GM23338 (cell line): ENCODE measurements at regions not wholly inside any gene's neighbourhood (a gene's known extent, or its start where the extent isn't known, plus 50 kb on each side); places are given as distances from the start of the nearest gene placed in this dataset.
A peak's percentile ranks its signal among the peaks of the same experiment; 100 is the strongest.

Source experiments
- ATAC-seq: fragments of 200-7000 bp; cut with Tn5 transposase; 3 replicates; pipeline ENCODE4 v1.9.1; 2020
- DNase-seq: peaks from one replicate; pipeline ENCODE4 v3.0.0-alpha.2; 2015; ENCODE audit warnings: low spot score
- H2AFZ ChIP-seq: fragments of 200-600 bp; sonication (generic); 2 replicates; pipeline ENCODE4 v1.8.0; 2016; ENCODE audit warnings: antibody characterized with exemption, mild to moderate bottlenecking, moderate library complexity
- H3F3A ChIP-seq: fragments of 200-600 bp; sonication (generic); replicated peaks from 2 replicates; pipeline ENCODE4 v1.8.0; 2017; ENCODE audit warnings: antibody characterized with exemption, mixed run types, low read depth
- H3K27ac ChIP-seq: fragments of 200-600 bp; sonication (generic); 2 replicates; pipeline ENCODE4 v1.6.1; 2016; ENCODE audit warnings: low read depth
- H3K27me3 ChIP-seq: fragments of 200-600 bp; sonication (generic); 2 replicates; pipeline ENCODE4 v1.8.0; 2016; ENCODE audit warnings: mild to moderate bottlenecking, mixed run types, moderate library complexity; ENCODE audit not compliant: insufficient read depth
- H3K36me3 ChIP-seq: fragments of 200-600 bp; sonication (generic); 2 replicates; pipeline ENCODE4 v1.8.0; 2016; ENCODE audit warnings: mild to moderate bottlenecking; ENCODE audit not compliant: insufficient read depth
- H3K4me1 ChIP-seq: fragments of 200-600 bp; sonication (generic); 2 replicates; pipeline ENCODE4 v1.8.0; 2016; ENCODE audit warnings: mild to moderate bottlenecking, moderate library complexity; ENCODE audit not compliant: insufficient read depth
- H3K4me2 ChIP-seq: fragments of 200-600 bp; sonication (generic); 2 replicates; pipeline ENCODE4 v1.7.1; 2017; ENCODE audit warnings: mixed run types
- H3K4me3 ChIP-seq: fragments of 200-600 bp; sonication (generic); 2 replicates; pipeline ENCODE4 v1.6.1; 2016; ENCODE audit warnings: mixed run types
- H3K79me2 ChIP-seq: fragments of 200-600 bp; sonication (generic); replicated peaks from 2 replicates; pipeline ENCODE4 v1.8.0; 2017; ENCODE audit warnings: mild to moderate bottlenecking; ENCODE audit not compliant: insufficient read depth
- H3K9me2 ChIP-seq: fragments of 200-600 bp; sonication (generic); 2 replicates; pipeline ENCODE4 v1.8.0; 2017; ENCODE audit not compliant: insufficient read depth
- H4K20me1 ChIP-seq: fragments of 200-600 bp; sonication (generic); replicated peaks from 2 replicates; pipeline ENCODE4 v1.8.0; 2017; ENCODE audit warnings: mild to moderate bottlenecking; ENCODE audit not compliant: insufficient read depth
- H3K27ac Mint-ChIP-seq: 2 replicates; pipeline ENCODE4 v1.8.0; 2020; ENCODE audit warnings: inconsistent platforms, mild to moderate bottlenecking, moderate library complexity, mixed read lengths
- H3K27me3 Mint-ChIP-seq: 3 replicates; pipeline ENCODE4 v1.8.0; 2022; ENCODE audit warnings: low read depth, mild to moderate bottlenecking, moderate library complexity, mixed read lengths, inconsistent platforms; ENCODE audit not compliant: insufficient read depth, poor library complexity
- H3K36me3 Mint-ChIP-seq: 3 replicates; pipeline ENCODE4 v1.8.0; 2021; ENCODE audit warnings: low read depth, mild to moderate bottlenecking, inconsistent platforms, moderate library complexity, mixed read lengths
- H3K4me1 Mint-ChIP-seq: 3 replicates; pipeline ENCODE4 v1.8.0; 2020; ENCODE audit warnings: mild to moderate bottlenecking, inconsistent platforms, mixed read lengths
- H3K4me3 Mint-ChIP-seq: 3 replicates; pipeline ENCODE4 v1.8.0; 2021; ENCODE audit warnings: moderate library complexity, mild to moderate bottlenecking, inconsistent platforms, mixed read lengths
- H3K9me3 Mint-ChIP-seq: 3 replicates; pipeline ENCODE4 v1.8.0; 2020; ENCODE audit warnings: moderate library complexity, mild to moderate bottlenecking, inconsistent platforms, mixed read lengths
- CREB1 ChIP-seq: fragments of 250-450 bp; sonication (Bioruptor Pico); IDR thresholded peaks from 2 replicates; pipeline ENCODE4 v1.5.0; 2020; ENCODE audit warnings: low read depth, mild to moderate bottlenecking, moderate library complexity
- EZH2 ChIP-seq: fragments of 200-600 bp; sonication (generic); IDR thresholded peaks from one replicate; pipeline ENCODE4 v1.8.0; 2017; ENCODE audit warnings: antibody characterized with exemption, mild to moderate bottlenecking, low read depth; ENCODE audit not compliant: unreplicated experiment
- EZH2phosphoT487 ChIP-seq: fragments of 200-600 bp; sonication (generic); IDR thresholded peaks from one replicate; pipeline ENCODE4 v1.8.1; 2018; ENCODE audit warnings: antibody characterized with exemption; ENCODE audit not compliant: unreplicated experiment
- JUNB ChIP-seq: IDR thresholded peaks from one replicate; pipeline ENCODE4 v1.6.1; 2016; ENCODE audit warnings: antibody characterized with exemption; ENCODE audit not compliant: unreplicated experiment
- NANOG ChIP-seq: IDR thresholded peaks from 2 replicates; pipeline ENCODE4 v1.6.1; 2016; ENCODE audit warnings: antibody characterized with exemption, borderline replicate concordance
- POLR2AphosphoS5 ChIP-seq: IDR thresholded peaks from 2 replicates; pipeline ENCODE4 v1.6.1; 2016; ENCODE audit warnings: antibody characterized with exemption, low read depth
- STAT1 ChIP-seq: IDR thresholded peaks from one replicate; pipeline ENCODE4 v1.6.1; 2016; ENCODE audit warnings: antibody characterized with exemption; ENCODE audit not compliant: unreplicated experiment
- ZNF114 ChIP-seq: fragments of 250-450 bp; sonication (Bioruptor Pico); IDR thresholded peaks from 2 replicates; pipeline ENCODE4 v1.5.0; 2020; ENCODE audit warnings: mild to moderate bottlenecking, moderate library complexity
- TF ChIP-seq, protein P1 (sequence below): IDR thresholded peaks from 2 replicates; pipeline ENCODE4 v1.6.1; 2016; ENCODE audit warnings: antibody characterized with exemption
- TF ChIP-seq, protein P2 (sequence below): fragments of 250-450 bp; sonication (Bioruptor Pico); IDR thresholded peaks from 2 replicates; pipeline ENCODE4 v1.5.0; 2020; ENCODE audit warnings: mild to moderate bottlenecking, moderate library complexity
- TF ChIP-seq, protein P3 (sequence below), 2 experiments: fragments of 200-600 bp in 1 of 2; sonication (generic) in 1 of 2; conservative IDR thresholded peaks; 2 replicates each; pipeline versions ENCODE4 v1.5.1 to v1.6.1; 2016 to 2017; ENCODE audit warnings: antibody characterized with exemption in 2 of 2, low read depth in 2 of 2, mild to moderate bottlenecking in 2 of 2, moderate library complexity in 1 of 2
- TF ChIP-seq, protein P4 (sequence below): IDR thresholded peaks from one replicate; pipeline ENCODE4 v1.6.1; 2018; ENCODE audit warnings: antibody characterized with exemption; ENCODE audit not compliant: unreplicated experiment

- TF ChIP-seq STAT1: no peak
Observed at GRCh38 chr2:12107321-12107720, 360.9 kb downstream of the LPIN1 start (continued).

GRCh38 chr2:12107939-12108338 lies 361.5 kb downstream of the LPIN1 start:
- Histone ChIP-seq H3K27ac (no peak overlapping the region), H3K27me3 (no peaks in the 10 kb centered on the region), H3K79me2 (no peaks in the 10 kb centered on the region), H3F3A (no peaks in the 10 kb centered on the region), H3K4me1 (no peaks in the 10 kb centered on the region), H3K4me3 (no peak overlapping the region), H4K20me1 (no peaks in the 10 kb centered on the region), H3K9me2 (no peaks in the 10 kb centered on the region), H2AFZ (peak overlapping the region; percentile 69; the same call in 1 of the 2 replicates), H3K4me2 (no peak overlapping the region), H3K36me3 (no peaks in the 10 kb centered on the region)
- Mint-ChIP-seq H3K9me3 (no peaks in the 10 kb centered on the region), H3K27ac (no peak overlapping the region), H3K36me3 (no peaks in the 10 kb centered on the region), H3K4me3 (no peak overlapping the region), H3K27me3 (no peaks in the 10 kb centered on the region), H3K4me1 (peaks cover 15% of the 10 kb centered on the region)
- no peak for ATAC-seq
- TF ChIP-seq EZH2phosphoT487: no peak
- TF ChIP-seq NANOG: no peak
- TF ChIP-seq, protein P1, sequence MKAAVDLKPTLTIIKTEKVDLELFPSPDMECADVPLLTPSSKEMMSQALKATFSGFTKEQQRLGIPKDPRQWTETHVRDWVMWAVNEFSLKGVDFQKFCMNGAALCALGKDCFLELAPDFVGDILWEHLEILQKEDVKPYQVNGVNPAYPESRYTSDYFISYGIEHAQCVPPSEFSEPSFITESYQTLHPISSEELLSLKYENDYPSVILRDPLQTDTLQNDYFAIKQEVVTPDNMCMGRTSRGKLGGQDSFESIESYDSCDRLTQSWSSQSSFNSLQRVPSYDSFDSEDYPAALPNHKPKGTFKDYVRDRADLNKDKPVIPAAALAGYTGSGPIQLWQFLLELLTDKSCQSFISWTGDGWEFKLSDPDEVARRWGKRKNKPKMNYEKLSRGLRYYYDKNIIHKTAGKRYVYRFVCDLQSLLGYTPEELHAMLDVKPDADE: no peak
- TF ChIP-seq EZH2: no peak
- no peak for TF ChIP-seq CREB1
- TF ChIP-seq, protein P2, sequence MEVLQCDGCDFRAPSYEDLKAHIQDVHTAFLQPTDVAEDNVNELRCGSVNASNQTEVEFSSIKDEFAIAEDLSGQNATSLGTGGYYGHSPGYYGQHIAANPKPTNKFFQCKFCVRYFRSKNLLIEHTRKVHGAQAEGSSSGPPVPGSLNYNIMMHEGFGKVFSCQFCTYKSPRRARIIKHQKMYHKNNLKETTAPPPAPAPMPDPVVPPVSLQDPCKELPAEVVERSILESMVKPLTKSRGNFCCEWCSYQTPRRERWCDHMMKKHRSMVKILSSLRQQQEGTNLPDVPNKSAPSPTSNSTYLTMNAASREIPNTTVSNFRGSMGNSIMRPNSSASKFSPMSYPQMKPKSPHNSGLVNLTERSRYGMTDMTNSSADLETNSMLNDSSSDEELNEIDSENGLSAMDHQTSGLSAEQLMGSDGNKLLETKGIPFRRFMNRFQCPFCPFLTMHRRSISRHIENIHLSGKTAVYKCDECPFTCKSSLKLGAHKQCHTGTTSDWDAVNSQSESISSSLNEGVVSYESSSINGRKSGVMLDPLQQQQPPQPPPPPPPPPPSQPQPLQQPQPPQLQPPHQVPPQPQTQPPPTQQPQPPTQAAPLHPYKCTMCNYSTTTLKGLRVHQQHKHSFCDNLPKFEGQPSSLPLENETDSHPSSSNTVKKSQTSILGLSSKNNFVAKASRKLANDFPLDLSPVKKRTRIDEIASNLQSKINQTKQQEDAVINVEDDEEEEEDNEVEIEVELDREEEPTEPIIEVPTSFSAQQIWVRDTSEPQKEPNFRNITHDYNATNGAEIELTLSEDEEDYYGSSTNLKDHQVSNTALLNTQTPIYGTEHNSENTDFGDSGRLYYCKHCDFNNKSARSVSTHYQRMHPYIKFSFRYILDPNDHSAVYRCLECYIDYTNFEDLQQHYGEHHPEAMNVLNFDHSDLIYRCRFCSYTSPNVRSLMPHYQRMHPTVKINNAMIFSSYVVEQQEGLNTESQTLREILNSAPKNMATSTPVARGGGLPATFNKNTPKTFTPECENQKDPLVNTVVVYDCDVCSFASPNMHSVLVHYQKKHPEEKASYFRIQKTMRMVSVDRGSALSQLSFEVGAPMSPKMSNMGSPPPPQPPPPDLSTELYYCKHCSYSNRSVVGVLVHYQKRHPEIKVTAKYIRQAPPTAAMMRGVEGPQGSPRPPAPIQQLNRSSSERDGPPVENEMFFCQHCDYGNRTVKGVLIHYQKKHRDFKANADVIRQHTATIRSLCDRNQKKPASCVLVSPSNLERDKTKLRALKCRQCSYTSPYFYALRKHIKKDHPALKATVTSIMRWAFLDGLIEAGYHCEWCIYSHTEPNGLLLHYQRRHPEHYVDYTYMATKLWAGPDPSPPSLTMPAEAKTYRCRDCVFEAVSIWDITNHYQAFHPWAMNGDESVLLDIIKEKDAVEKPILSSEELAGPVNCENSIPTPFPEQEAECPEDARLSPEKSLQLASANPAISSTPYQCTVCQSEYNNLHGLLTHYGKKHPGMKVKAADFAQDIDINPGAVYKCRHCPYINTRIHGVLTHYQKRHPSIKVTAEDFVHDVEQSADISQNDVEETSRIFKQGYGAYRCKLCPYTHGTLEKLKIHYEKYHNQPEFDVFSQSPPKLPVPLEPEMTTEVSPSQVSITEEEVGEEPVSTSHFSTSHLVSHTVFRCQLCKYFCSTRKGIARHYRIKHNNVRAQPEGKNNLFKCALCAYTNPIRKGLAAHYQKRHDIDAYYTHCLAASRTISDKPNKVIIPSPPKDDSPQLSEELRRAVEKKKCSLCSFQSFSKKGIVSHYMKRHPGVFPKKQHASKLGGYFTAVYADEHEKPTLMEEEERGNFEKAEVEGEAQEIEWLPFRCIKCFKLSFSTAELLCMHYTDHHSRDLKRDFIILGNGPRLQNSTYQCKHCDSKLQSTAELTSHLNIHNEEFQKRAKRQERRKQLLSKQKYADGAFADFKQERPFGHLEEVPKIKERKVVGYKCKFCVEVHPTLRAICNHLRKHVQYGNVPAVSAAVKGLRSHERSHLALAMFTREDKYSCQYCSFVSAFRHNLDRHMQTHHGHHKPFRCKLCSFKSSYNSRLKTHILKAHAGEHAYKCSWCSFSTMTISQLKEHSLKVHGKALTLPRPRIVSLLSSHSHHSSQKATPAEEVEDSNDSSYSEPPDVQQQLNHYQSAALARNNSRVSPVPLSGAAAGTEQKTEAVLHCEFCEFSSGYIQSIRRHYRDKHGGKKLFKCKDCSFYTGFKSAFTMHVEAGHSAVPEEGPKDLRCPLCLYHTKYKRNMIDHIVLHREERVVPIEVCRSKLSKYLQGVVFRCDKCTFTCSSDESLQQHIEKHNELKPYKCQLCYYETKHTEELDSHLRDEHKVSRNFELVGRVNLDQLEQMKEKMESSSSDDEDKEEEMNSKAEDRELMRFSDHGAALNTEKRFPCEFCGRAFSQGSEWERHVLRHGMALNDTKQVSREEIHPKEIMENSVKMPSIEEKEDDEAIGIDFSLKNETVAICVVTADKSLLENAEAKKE (CRISPR knock-in tag): no peak
- TF ChIP-seq, protein P3, sequence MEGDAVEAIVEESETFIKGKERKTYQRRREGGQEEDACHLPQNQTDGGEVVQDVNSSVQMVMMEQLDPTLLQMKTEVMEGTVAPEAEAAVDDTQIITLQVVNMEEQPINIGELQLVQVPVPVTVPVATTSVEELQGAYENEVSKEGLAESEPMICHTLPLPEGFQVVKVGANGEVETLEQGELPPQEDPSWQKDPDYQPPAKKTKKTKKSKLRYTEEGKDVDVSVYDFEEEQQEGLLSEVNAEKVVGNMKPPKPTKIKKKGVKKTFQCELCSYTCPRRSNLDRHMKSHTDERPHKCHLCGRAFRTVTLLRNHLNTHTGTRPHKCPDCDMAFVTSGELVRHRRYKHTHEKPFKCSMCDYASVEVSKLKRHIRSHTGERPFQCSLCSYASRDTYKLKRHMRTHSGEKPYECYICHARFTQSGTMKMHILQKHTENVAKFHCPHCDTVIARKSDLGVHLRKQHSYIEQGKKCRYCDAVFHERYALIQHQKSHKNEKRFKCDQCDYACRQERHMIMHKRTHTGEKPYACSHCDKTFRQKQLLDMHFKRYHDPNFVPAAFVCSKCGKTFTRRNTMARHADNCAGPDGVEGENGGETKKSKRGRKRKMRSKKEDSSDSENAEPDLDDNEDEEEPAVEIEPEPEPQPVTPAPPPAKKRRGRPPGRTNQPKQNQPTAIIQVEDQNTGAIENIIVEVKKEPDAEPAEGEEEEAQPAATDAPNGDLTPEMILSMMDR (conservative IDR thresholded peaks at IDR 0.05; ENCODE audit: low read depth in 2 of 2): no peak
- no peak for TF ChIP-seq ZNF114 (CRISPR knock-in tag)
- no peak for TF ChIP-seq POLR2AphosphoS5
- TF ChIP-seq STAT1: no peak
- no peak for TF ChIP-seq JUNB
- TF ChIP-seq, protein P4, sequence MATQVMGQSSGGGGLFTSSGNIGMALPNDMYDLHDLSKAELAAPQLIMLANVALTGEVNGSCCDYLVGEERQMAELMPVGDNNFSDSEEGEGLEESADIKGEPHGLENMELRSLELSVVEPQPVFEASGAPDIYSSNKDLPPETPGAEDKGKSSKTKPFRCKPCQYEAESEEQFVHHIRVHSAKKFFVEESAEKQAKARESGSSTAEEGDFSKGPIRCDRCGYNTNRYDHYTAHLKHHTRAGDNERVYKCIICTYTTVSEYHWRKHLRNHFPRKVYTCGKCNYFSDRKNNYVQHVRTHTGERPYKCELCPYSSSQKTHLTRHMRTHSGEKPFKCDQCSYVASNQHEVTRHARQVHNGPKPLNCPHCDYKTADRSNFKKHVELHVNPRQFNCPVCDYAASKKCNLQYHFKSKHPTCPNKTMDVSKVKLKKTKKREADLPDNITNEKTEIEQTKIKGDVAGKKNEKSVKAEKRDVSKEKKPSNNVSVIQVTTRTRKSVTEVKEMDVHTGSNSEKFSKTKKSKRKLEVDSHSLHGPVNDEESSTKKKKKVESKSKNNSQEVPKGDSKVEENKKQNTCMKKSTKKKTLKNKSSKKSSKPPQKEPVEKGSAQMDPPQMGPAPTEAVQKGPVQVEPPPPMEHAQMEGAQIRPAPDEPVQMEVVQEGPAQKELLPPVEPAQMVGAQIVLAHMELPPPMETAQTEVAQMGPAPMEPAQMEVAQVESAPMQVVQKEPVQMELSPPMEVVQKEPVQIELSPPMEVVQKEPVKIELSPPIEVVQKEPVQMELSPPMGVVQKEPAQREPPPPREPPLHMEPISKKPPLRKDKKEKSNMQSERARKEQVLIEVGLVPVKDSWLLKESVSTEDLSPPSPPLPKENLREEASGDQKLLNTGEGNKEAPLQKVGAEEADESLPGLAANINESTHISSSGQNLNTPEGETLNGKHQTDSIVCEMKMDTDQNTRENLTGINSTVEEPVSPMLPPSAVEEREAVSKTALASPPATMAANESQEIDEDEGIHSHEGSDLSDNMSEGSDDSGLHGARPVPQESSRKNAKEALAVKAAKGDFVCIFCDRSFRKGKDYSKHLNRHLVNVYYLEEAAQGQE: no peak
- DNase-seq: no peak
